WERI-Rb-1 (cell line): ENCODE measurements at regions not wholly inside any gene's neighbourhood (a gene's known extent, or its start where the extent isn't known, plus 50 kb on each side); places are given as distances from the start of the nearest gene placed in this dataset.

ENCODE experiments used
- DNase-seq: peaks from one replicate; pipeline ENCODE4 v3.0.0-alpha.2; 2020
- H3K27ac ChIP-seq: fragments of 250-450 bp; sonication (Bioruptor Pico); 2 replicates; pipeline ENCODE4 v1.5.1; 2020; ENCODE audit warnings: mild to moderate bottlenecking, moderate library complexity
- H3K27me3 ChIP-seq: fragments of 250-450 bp; sonication (Bioruptor Pico); 2 replicates; pipeline ENCODE4 v1.5.1; 2021; ENCODE audit warnings: mild to moderate bottlenecking, low read depth, moderate library complexity; ENCODE audit not compliant: insufficient read depth, severe bottlenecking
- H3K36me3 ChIP-seq: fragments of 250-450 bp; sonication (Bioruptor Pico); 2 replicates; pipeline ENCODE4 v1.5.1; 2020; ENCODE audit warnings: mild to moderate bottlenecking, moderate library complexity
- H3K4me3 ChIP-seq: 2 replicates; pipeline ENCODE4 v1.5.1; 2011; ENCODE audit warnings: low read depth, mild to moderate bottlenecking, control low read depth, low read length
- H3K9me3 ChIP-seq: fragments of 250-450 bp; sonication (Bioruptor Pico); 2 replicates; pipeline ENCODE4 v1.5.1; 2021; ENCODE audit warnings: mild to moderate bottlenecking, moderate library complexity; ENCODE audit not compliant: severe bottlenecking
- TF ChIP-seq, protein P1 (sequence below): IDR thresholded peaks from 2 replicates; pipeline ENCODE4 v1.5.1; 2011; ENCODE audit warnings: low read depth, mild to moderate bottlenecking, control low read depth, inconsistent platforms, low read length

DNA sequence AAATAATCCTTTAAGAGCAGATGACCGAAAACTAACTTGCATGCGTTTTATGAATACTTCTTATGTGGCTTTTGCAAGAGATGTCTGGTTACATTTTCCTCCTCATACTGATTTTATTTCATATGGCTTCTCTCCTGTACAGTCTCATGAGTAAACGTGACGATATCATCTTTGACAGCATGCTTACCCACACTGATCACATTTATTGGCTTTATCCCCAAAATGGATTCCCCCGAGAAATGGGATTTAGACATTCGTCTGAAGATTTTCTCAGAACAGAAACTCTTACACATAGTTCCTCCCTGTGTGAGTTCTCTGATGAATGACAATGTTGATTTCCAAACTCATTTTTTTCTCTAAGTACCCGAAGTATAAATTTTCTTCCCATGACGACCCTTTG is 939.7 kb upstream of the LCORL start:
- DNase-seq: no peak

DNA sequence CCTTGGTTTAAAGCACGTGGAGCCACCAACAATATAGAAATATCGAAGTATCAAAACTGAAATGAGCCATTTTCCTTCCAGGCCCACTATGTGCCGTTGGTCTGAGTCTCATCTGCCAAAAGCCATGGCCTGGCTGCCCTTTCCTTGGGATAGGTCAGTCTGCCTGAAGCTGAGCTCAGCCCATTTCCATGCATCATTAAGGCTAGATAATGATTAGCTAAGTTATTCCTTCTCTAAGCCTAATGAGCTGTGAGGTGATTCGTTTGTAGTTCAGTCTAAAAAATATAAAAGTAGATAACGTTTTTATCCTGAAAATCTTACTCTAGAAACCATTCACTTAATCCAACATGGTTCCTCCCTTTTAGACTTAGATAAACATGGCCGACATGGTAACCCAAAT is 936.2 kb upstream of the LCORL start:
- Histone ChIP-seq H3K4me3 (no peak overlapping the region), H3K36me3 (no peaks in the 10 kb centered on the region), H3K27ac (no peak overlapping the region), H3K9me3 (no peaks in the 10 kb centered on the region), H3K27me3 (no peaks in the 10 kb centered on the region)
- no peak for DNase-seq
- TF ChIP-seq, protein P1, sequence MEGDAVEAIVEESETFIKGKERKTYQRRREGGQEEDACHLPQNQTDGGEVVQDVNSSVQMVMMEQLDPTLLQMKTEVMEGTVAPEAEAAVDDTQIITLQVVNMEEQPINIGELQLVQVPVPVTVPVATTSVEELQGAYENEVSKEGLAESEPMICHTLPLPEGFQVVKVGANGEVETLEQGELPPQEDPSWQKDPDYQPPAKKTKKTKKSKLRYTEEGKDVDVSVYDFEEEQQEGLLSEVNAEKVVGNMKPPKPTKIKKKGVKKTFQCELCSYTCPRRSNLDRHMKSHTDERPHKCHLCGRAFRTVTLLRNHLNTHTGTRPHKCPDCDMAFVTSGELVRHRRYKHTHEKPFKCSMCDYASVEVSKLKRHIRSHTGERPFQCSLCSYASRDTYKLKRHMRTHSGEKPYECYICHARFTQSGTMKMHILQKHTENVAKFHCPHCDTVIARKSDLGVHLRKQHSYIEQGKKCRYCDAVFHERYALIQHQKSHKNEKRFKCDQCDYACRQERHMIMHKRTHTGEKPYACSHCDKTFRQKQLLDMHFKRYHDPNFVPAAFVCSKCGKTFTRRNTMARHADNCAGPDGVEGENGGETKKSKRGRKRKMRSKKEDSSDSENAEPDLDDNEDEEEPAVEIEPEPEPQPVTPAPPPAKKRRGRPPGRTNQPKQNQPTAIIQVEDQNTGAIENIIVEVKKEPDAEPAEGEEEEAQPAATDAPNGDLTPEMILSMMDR: no peak

More for the DNA sequence above, 939.7 kb upstream of the LCORL start:
- Histone ChIP-seq H3K36me3 (no peaks in the 10 kb centered on the region), H3K4me3 (no peak overlapping the region), H3K27ac (no peak overlapping the region), H3K9me3 (no peaks in the 10 kb centered on the region), H3K27me3 (no peaks in the 10 kb centered on the region)
- TF ChIP-seq, protein P1: no peak

DNA sequence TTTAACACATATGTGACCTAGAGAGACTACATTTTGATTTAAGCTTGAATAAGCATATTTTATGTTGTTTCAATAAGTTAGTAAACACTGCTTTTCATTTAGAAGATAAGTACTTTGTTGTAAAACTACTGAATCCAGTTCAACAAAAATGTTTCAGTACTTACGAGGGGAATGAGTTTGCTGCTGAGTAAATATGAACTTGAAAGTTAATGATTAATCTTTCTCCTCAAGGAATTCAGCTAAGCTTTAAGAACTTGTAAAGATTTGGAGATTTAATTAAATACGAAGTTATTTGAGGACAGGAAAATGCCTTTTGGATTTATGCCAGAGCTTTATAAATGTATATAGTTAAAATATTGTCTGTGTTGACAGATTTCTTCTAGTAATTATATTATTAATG is 933.0 kb upstream of the LCORL start:
- Histone ChIP-seq H3K27me3 (no peaks in the 10 kb centered on the region), H3K27ac (no peak overlapping the region), H3K36me3 (no peaks in the 10 kb centered on the region), H3K9me3 (no peaks in the 10 kb centered on the region), H3K4me3 (no peak overlapping the region)
- no peak for DNase-seq
- TF ChIP-seq, protein P1: no peak

DNA sequence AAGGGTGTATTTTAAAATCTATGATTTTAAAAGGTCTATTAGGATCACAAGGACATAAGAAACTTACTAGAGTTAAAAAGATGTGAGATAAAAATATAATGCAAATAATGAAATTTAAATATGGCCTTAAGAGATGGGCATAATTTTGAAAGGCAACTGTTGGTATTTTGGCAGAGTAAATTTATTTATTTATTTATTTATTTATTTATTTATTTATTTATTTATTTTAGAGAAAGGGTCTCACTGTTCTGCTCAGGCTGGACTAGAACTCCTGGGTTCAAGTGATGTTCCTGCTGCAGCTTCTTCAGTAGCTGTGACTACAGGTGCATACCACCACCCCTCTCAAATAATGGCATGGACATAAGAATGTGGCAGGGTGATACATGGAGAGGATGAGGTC is 932.1 kb upstream of the LCORL start:
- no peak for DNase-seq
- TF ChIP-seq, protein P1: no peak
- Histone ChIP-seq H3K27me3 (no peaks in the 10 kb centered on the region), H3K36me3 (no peaks in the 10 kb centered on the region), H3K9me3 (no peaks in the 10 kb centered on the region), H3K27ac (no peak overlapping the region), H3K4me3 (no peak overlapping the region)

DNA sequence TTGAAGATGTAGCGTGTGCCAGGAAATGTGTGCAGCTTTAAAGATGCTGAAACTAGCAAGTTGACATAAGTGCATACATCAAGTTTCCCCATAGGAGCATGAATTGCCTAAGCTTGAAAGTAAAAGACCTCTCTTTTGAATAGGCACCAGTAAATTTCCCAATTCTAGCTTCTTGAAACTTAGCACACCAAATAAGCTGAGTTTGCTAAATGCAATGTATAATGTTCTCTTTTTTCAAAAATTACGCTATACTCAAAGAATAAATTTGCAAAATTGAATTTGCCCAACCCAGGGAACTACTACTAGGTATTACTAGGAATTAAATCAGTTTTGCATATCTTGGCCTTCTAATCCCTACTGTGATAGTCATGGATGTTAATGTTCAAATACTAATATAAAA is 923.9 kb upstream of the LCORL start:
- H3K9me3 ChIP-seq: no peaks in the 10 kb centered on the region
- TF ChIP-seq, protein P1: no peak

DNA sequence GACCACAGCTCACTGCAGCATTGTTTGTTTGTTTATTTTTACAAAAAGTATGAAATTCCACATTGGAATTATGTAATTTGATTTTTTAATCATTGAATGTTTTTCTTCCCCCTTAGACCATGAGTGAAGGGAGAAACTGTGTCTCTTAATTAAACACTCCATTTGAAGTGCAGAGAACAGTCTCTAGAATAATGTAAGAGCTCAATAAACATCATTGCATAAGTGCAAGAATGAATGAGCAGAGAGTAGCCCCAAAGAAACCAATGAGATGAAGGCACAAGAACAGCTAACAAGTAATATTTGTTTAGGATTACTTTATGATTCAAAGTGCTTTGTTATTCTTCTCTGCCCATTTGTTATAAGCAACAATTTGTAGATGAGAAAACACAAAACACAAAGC is 921.3 kb upstream of the LCORL start:
- no peak overlapping the region for H3K27ac ChIP-seq
- TF ChIP-seq, protein P1: no peak
- no peaks in the 10 kb centered on the region for H3K27me3 ChIP-seq
- H3K4me3 ChIP-seq: no peak overlapping the region
- H3K9me3 ChIP-seq: no peaks in the 10 kb centered on the region
- no peaks in the 10 kb centered on the region for H3K36me3 ChIP-seq
- DNase-seq: no peak

More for the DNA sequence above, 923.9 kb upstream of the LCORL start:
- no peak for DNase-seq
- Histone ChIP-seq H3K27me3 (no peaks in the 10 kb centered on the region), H3K36me3 (no peaks in the 10 kb centered on the region), H3K4me3 (no peak overlapping the region), H3K27ac (no peak overlapping the region)
